GM18502 (cell line): ENCODE measurements at regions not wholly inside any gene's neighbourhood (a gene's known extent, or its start where the extent isn't known, plus 50 kb on each side); places are given as distances from the start of the nearest gene placed in this dataset.
"Not testable (repeated sequence)": the region's sequence is repeated elsewhere in the genome, so short reads cannot be mapped to it uniquely, and the experiment has no call there.

Experiments used
- ATAC-seq: cut with Tn5 transposase; IDR thresholded peaks from one replicate; pipeline ENCODE4 v1.9.1; 2021; ENCODE audit warnings: mild to moderate bottlenecking; ENCODE audit not compliant: unreplicated experiment, poor library complexity

- ATAC-seq: peak; percentile 41
These were observed 187.8 kb downstream of the ZNF516 start for GRCh38 chr18:76307293-76307690.

- peak; percentile 72 for ATAC-seq
These were observed 188.3 kb downstream of the ZNF516 start for GRCh38 chr18:76306685-76307292.

GRCh38 chr18:76285866-76286265 is 209.2 kb downstream of the ZNF516 start:
- no peak for ATAC-seq

- ATAC-seq: no peak
These were observed 213.5 kb downstream of the ZNF516 start for GRCh38 chr18:76281565-76281964.

GRCh38 chr18:76277801-76278200 is 217.2 kb downstream of the ZNF516 start:
- ATAC-seq: no peak

GRCh38 chr18:76275727-76276313 is 219.2 kb downstream of the ZNF516 start:
- ATAC-seq: peak; percentile 70

- ATAC-seq: no peak
These were observed 220.4 kb downstream of the ZNF516 start for GRCh38 chr18:76274468-76275289.

GRCh38 chr18:76273956-76274355 is 221.1 kb downstream of the ZNF516 start:
- no peak for ATAC-seq

- no peak for ATAC-seq
These were observed 222.0 kb downstream of the ZNF516 start for GRCh38 chr18:76273036-76273545.

- ATAC-seq: not testable (repeated sequence)
These were observed 227.6 kb downstream of the ZNF516 start for GRCh38 chr18:76267423-76267822.

GRCh38 chr18:76266236-76266991 is 228.6 kb downstream of the ZNF516 start:
- no peak for ATAC-seq

GRCh38 chr18:76265497-76266235 is 229.4 kb downstream of the ZNF516 start:
- ATAC-seq: no peak

- ATAC-seq: no peak
These were observed 230.2 kb downstream of the ZNF516 start for GRCh38 chr18:76264876-76265250.

- no peak for ATAC-seq
These were observed 230.7 kb downstream of the ZNF516 start for GRCh38 chr18:76264198-76264875.

- no peak for ATAC-seq
These were observed 231.7 kb downstream of the ZNF516 start for GRCh38 chr18:76263046-76264005.

- no peak for ATAC-seq
These were observed 234.0 kb downstream of the ZNF516 start for GRCh38 chr18:76260941-76261472.

- ATAC-seq: no peak
These were observed 235.3 kb downstream of the ZNF516 start for GRCh38 chr18:76259711-76260110.

- ATAC-seq: no peak
These were observed 235.9 kb downstream of the ZNF516 start for GRCh38 chr18:76259096-76259495.
